HL-60 (cell line): ENCODE measurements at regions not wholly inside any gene's neighbourhood (a gene's known extent, or its start where the extent isn't known, plus 50 kb on each side); places are given as distances from the start of the nearest gene placed in this dataset.

Experiments used
- GABPA ChIP-seq: IDR thresholded peaks from 2 replicates; pipeline ENCODE4 v1.6.1; 2012; ENCODE audit warnings: low read depth
- POLR2AphosphoS5 ChIP-seq: IDR thresholded peaks from 2 replicates; pipeline ENCODE4 v1.6.1; 2012; ENCODE audit warnings: low read depth
- REST ChIP-seq: IDR thresholded peaks from 2 replicates; pipeline ENCODE4 v1.6.1; 2012; ENCODE audit warnings: low read depth; ENCODE audit not compliant: insufficient replicate concordance
- SPI1 ChIP-seq: IDR thresholded peaks from 2 replicates; pipeline ENCODE4 v1.6.1; 2012; ENCODE audit warnings: low read depth, mild to moderate bottlenecking, borderline replicate concordance
- TF ChIP-seq, protein P1 (sequence below): IDR thresholded peaks from one replicate; pipeline ENCODE4 v1.5.1; 2011; ENCODE audit warnings: low read length, control low read depth, inconsistent platforms; ENCODE audit not compliant: insufficient read depth

- TF ChIP-seq POLR2AphosphoS5, result no peak
- no peak for TF ChIP-seq SPI1
- TF ChIP-seq, protein P1, sequence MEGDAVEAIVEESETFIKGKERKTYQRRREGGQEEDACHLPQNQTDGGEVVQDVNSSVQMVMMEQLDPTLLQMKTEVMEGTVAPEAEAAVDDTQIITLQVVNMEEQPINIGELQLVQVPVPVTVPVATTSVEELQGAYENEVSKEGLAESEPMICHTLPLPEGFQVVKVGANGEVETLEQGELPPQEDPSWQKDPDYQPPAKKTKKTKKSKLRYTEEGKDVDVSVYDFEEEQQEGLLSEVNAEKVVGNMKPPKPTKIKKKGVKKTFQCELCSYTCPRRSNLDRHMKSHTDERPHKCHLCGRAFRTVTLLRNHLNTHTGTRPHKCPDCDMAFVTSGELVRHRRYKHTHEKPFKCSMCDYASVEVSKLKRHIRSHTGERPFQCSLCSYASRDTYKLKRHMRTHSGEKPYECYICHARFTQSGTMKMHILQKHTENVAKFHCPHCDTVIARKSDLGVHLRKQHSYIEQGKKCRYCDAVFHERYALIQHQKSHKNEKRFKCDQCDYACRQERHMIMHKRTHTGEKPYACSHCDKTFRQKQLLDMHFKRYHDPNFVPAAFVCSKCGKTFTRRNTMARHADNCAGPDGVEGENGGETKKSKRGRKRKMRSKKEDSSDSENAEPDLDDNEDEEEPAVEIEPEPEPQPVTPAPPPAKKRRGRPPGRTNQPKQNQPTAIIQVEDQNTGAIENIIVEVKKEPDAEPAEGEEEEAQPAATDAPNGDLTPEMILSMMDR, result no peak
- TF ChIP-seq REST, result no peak
- TF ChIP-seq GABPA, result no peak
Observed at GRCh38 chr16:54744998-54745397, 185.7 kb upstream of the IRX5 start.
